ENCODE measurements at regions not wholly inside any gene's neighbourhood (a gene's known extent, or its start where the extent isn't known, plus 50 kb on each side); places are given as distances from the start of the nearest gene placed in this dataset.

- H3K4me3 ChIP-seq (replicated peaks; ENCODE audit: low read depth, low read length): no peak overlapping the region
Observed at GRCh38 chr5:73233461-73234203, 60.6 kb downstream of the TMEM174 start.

GRCh38 chr5:73233053-73233460 is 60.1 kb downstream of the TMEM174 start:
- DNase-seq (ENCODE audit: extremely low read depth, low read depth): no peak
- H3K4me3 ChIP-seq (replicated peaks; ENCODE audit: low read depth, low read length): no peak overlapping the region
- TF ChIP-seq CTCF (IDR thresholded peaks at IDR 0.05; ENCODE audit: low read depth, low read length, missing control alignments): no peak

More at GRCh38 chr5:73233461-73234203, 60.6 kb downstream of the TMEM174 start:
- TF ChIP-seq CTCF (IDR thresholded peaks at IDR 0.05; ENCODE audit: low read depth, low read length, missing control alignments): no peak
- DNase-seq (ENCODE audit: extremely low read depth, low read depth): no peak

- no peak for DNase-seq (ENCODE audit: extremely low read depth, low read depth)
- H3K4me3 ChIP-seq (replicated peaks; ENCODE audit: low read depth, low read length): no peak overlapping the region
- no peak for TF ChIP-seq CTCF (IDR thresholded peaks at IDR 0.05; ENCODE audit: low read depth, low read length, missing control alignments)
Observed at GRCh38 chr5:73232266-73233041, 59.5 kb downstream of the TMEM174 start.

GRCh38 chr5:73231246-73231778 is 58.3 kb downstream of the TMEM174 start:
- no peak overlapping the region for H3K4me3 ChIP-seq (replicated peaks; ENCODE audit: low read depth, low read length)
- no peak for DNase-seq (ENCODE audit: extremely low read depth, low read depth)

GRCh38 chr5:73230264-73231245 is 57.6 kb downstream of the TMEM174 start:
- no peak for TF ChIP-seq CTCF (IDR thresholded peaks at IDR 0.05; ENCODE audit: low read depth, low read length, missing control alignments)
- no peak overlapping the region for H3K4me3 ChIP-seq (replicated peaks; ENCODE audit: low read depth, low read length)
- no peak for DNase-seq (ENCODE audit: extremely low read depth, low read depth)

More at GRCh38 chr5:73231246-73231778, 58.3 kb downstream of the TMEM174 start:
- TF ChIP-seq CTCF (IDR thresholded peaks at IDR 0.05; ENCODE audit: low read depth, low read length, missing control alignments): no peak

GRCh38 chr5:73229271-73229670 is 56.3 kb downstream of the TMEM174 start:
- no peak for TF ChIP-seq CTCF (IDR thresholded peaks at IDR 0.05; ENCODE audit: low read depth, low read length, missing control alignments)
- no peak for DNase-seq (ENCODE audit: extremely low read depth, low read depth)
- no peak overlapping the region for H3K4me3 ChIP-seq (replicated peaks; ENCODE audit: low read depth, low read length)
